SK-N-DZ (cell line): ENCODE measurements at regions not wholly inside any gene's neighbourhood (a gene's known extent, or its start where the extent isn't known, plus 50 kb on each side); places are given as distances from the start of the nearest gene placed in this dataset.
"Not testable (repeated sequence)": the region's sequence is repeated elsewhere in the genome, so short reads cannot be mapped to it uniquely, and the experiment has no call there.

Experiments used
- DNase-seq: peaks from one replicate; pipeline ENCODE4 v3.0.0-alpha.2; 2015; ENCODE audit warnings: low spot score

- DNase-seq, result no peak
These were observed 215.2 kb upstream of the NOCT start for GRCh38 chr4:138800421-138800820.

- no peak for DNase-seq
These were observed 217.2 kb upstream of the NOCT start for GRCh38 chr4:138798404-138798803.

GRCh38 chr4:138797646-138798045 is 217.9 kb upstream of the NOCT start:
- no peak for DNase-seq

- no peak for DNase-seq
These were observed 218.8 kb upstream of the NOCT start for GRCh38 chr4:138796761-138797160.

GRCh38 chr4:138790706-138791340 is 224.8 kb upstream of the NOCT start:
- no peak for DNase-seq

GRCh38 chr4:138789796-138790195 is 225.8 kb upstream of the NOCT start:
- DNase-seq, result no peak

- no peak for DNase-seq
These were observed 226.7 kb upstream of the NOCT start for GRCh38 chr4:138788857-138789256.

- DNase-seq, result no peak
These were observed 227.3 kb upstream of the NOCT start for GRCh38 chr4:138788267-138788790.

- DNase-seq, result not testable (repeated sequence)
These were observed 235.8 kb upstream of the NOCT start for GRCh38 chr4:138779761-138780160.

GRCh38 chr4:138775890-138776289 is 239.7 kb upstream of the NOCT start:
- peak; percentile 4 for DNase-seq

- no peak for DNase-seq
These were observed 240.1 kb upstream of the NOCT start for GRCh38 chr4:138775489-138775888.

GRCh38 chr4:138774940-138775339 is 240.6 kb upstream of the NOCT start:
- no peak for DNase-seq

GRCh38 chr4:138774125-138774524 is 241.5 kb upstream of the NOCT start:
- not testable (repeated sequence) for DNase-seq

GRCh38 chr4:138773321-138773720 is 242.3 kb upstream of the NOCT start:
- DNase-seq, result no peak

GRCh38 chr4:138772366-138772765 is 243.2 kb upstream of the NOCT start:
- DNase-seq, result no peak

GRCh38 chr4:138770818-138771217 is 244.8 kb upstream of the NOCT start:
- DNase-seq, result no peak

- no peak for DNase-seq
These were observed 249.2 kb upstream of the NOCT start for GRCh38 chr4:138766332-138766731.

- no peak for DNase-seq
These were observed 250.1 kb upstream of the NOCT start for GRCh38 chr4:138765442-138765841.

- DNase-seq, result no peak
These were observed 253.9 kb upstream of the NOCT start for GRCh38 chr4:138761638-138762220.

GRCh38 chr4:138759554-138759902 is 256.1 kb upstream of the NOCT start:
- DNase-seq, result no peak

GRCh38 chr4:138758876-138759553 is 256.6 kb upstream of the NOCT start:
- DNase-seq, result no peak

- no peak for DNase-seq
These were observed 257.4 kb upstream of the NOCT start for GRCh38 chr4:138758196-138758595.

- DNase-seq, result no peak
These were observed 258.1 kb upstream of the NOCT start for GRCh38 chr4:138757432-138757831.
